ENCODE measurements at regions not wholly inside any gene's neighbourhood (a gene's known extent, or its start where the extent isn't known, plus 50 kb on each side); places are given as distances from the start of the nearest gene placed in this dataset.

DNA sequence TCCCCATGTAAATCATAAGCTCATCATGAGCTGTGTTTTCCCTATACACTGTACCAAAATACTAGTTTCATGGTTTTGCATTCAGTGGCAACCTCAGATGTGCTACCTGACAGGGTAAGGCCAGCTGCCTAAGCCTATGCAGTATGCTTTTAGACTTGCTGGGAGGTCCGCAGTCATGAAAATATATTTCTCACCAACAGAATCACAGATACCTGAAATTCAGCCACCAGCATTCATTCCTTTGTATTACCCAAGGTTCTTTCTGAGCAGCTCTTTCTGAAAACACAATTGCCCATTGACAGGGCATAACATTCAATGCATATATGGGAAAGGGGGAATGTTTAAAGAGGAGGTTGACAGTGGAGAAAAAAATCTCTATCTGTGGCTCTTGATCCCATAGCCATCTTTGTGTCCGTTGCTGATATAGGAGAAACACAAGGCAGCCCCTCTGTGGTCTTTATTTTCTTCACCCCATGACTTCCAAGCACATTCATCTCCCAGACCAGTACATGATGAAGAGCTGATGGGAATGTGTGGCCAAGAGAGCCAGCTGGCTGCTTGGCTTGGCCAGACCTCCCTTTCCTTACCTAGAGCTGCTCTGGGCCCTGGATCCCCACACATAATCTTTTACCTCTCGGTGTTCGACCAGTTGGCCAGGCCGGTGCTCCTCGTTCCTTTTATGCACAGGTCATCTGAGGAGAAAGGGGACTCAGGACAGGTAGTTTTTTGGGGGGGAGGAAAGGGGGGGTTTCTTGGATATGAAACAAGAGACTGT lies 162.9 kb downstream of the KCNA5 start:
- H3K4me1 Mint-ChIP-seq, result no peaks in the 10 kb centered on the region
- no peaks in the 10 kb centered on the region for H3K9me3 ChIP-seq (ENCODE audit: control insufficient read depth, low read length, poor library complexity, severe bottlenecking)
- H3K27me3 Mint-ChIP-seq, result peaks cover 22% of the 10 kb centered on the region
- DNase-seq (no peak), ATAC-seq (no peak)
- no peak overlapping the region for H3K4me3 Mint-ChIP-seq
- no peak overlapping the region for H3K27ac Mint-ChIP-seq
- H3K36me3 Mint-ChIP-seq (ENCODE audit: low read depth), result no peaks in the 10 kb centered on the region

DNA sequence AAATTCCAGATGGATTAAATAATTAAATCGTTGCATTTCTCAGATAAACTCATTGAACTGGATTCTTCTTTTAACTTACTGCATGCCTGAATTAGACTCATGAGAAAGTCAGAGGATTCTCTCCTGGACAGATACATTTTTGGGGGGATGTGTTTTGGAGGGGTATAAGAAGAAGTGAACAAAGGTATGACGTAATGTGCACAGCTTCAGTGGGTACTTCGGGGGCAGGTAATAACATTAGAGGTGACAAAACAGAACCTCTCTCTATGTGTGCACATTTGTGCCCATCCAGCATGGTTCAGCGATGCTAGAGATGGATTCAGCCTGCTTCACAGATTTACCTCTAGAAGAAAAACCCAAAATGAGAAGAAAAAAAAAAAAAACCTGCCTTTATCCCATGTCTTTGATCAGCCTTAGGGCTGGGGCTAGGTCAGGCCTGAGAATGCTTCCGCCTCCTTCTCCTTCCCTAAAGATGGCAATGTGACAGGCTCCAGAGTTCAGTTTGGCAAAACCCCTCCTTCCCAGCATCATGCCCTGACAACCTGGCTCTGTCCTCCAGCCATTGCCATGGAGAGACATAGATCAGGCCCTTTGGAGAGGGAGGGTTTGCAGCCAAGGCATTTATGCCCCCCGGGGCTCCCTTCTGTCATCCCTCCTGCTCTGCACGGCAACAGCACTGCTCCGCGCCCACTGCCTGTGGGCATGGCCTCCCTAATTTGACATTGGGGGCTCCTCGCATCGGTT lies 166.7 kb downstream of the KCNA5 start:
- no peak overlapping the region for H3K4me3 Mint-ChIP-seq
- ATAC-seq, result no peak
- DNase-seq, result no peak
- no peaks in the 10 kb centered on the region for H3K9me3 ChIP-seq (ENCODE audit: control insufficient read depth, low read length, poor library complexity, severe bottlenecking)
- H3K4me1 Mint-ChIP-seq, result no peaks in the 10 kb centered on the region
- no peak overlapping the region for H3K27ac Mint-ChIP-seq
- H3K27me3 Mint-ChIP-seq, result peaks cover 17% of the 10 kb centered on the region
- no peaks in the 10 kb centered on the region for H3K36me3 Mint-ChIP-seq (ENCODE audit: low read depth)

DNA sequence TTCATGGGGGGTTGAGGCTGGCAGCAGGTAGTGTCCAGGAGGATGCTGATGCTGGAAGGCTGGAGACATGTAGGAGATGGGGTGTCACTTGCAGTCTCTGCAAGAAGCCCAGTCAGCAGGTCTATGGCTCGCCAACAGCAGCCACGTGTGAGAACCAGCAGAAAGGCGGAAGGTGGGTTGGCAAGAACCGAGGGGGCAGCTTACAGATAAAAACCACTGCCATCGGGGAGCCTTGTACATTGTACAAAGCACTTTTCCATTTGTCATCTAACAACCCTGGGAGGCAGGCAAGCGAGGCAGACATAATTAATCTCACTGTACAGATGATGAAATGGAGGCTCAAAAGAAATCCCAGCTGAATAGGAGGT lies 167.2 kb downstream of the KCNA5 start:
- peaks cover 21% of the 10 kb centered on the region for H3K27me3 Mint-ChIP-seq
- no peaks in the 10 kb centered on the region for H3K9me3 ChIP-seq (ENCODE audit: control insufficient read depth, low read length, poor library complexity, severe bottlenecking)
- H3K36me3 Mint-ChIP-seq (ENCODE audit: low read depth), result no peaks in the 10 kb centered on the region
- no peaks in the 10 kb centered on the region for H3K4me1 Mint-ChIP-seq
- H3K4me3 Mint-ChIP-seq, result no peak overlapping the region
- no peak overlapping the region for H3K27ac Mint-ChIP-seq
- no peak for DNase-seq
- ATAC-seq, result no peak

DNA sequence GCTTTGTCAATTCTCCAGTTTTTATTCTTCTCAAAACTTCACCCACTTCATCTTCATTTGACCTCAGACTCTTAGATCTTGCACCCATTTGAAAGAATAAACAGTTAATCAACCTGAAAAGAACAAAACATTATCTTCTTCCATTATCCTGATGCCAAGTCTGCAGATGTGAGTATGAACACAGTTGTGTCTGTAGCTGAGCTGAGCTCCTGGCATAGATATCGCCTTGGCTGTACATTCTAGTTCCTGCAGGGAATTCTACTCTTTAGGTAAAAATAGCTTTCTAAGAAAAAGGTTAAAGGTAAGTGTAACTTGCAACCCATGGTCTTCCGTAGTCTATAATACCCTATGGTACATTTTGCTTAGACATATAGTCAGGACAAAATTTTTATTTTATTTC lies 169.7 kb downstream of the KCNA5 start:
- Mint-ChIP-seq H3K36me3 (ENCODE audit: low read depth) (no peaks in the 10 kb centered on the region), H3K27me3 (peaks cover 33% of the 10 kb centered on the region), H3K27ac (no peak overlapping the region), H3K4me1 (no peaks in the 10 kb centered on the region), H3K4me3 (no peak overlapping the region)
- no peak for DNase-seq
- ATAC-seq, result no peak
- no peaks in the 10 kb centered on the region for H3K9me3 ChIP-seq (ENCODE audit: control insufficient read depth, low read length, poor library complexity, severe bottlenecking)

DNA sequence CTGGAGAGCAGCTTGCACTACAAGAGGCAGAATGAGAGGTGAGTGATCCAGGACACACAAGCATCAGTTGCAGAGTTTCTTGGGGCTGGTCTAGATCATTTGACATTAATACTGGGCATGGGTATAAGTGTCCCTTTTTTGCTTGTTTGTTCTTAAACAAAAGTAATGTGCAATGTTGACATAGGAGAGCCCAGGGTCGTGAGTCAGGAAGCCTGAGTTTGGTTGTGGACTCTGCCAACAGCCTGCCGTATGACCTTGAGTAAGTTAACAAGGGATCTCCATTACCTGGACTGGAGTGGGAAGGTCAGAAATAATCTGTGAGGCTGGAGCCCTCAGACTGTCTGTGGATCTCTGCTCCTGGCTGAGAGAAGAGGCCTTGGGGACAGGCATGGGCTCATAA lies 170.3 kb downstream of the KCNA5 start:
- no peaks in the 10 kb centered on the region for H3K9me3 ChIP-seq (ENCODE audit: control insufficient read depth, low read length, poor library complexity, severe bottlenecking)
- Mint-ChIP-seq H3K36me3 (ENCODE audit: low read depth) (no peaks in the 10 kb centered on the region), H3K4me1 (no peaks in the 10 kb centered on the region), H3K4me3 (no peak overlapping the region), H3K27ac (no peak overlapping the region), H3K27me3 (peaks cover 33% of the 10 kb centered on the region)
- DNase-seq (no peak), ATAC-seq (no peak)

DNA sequence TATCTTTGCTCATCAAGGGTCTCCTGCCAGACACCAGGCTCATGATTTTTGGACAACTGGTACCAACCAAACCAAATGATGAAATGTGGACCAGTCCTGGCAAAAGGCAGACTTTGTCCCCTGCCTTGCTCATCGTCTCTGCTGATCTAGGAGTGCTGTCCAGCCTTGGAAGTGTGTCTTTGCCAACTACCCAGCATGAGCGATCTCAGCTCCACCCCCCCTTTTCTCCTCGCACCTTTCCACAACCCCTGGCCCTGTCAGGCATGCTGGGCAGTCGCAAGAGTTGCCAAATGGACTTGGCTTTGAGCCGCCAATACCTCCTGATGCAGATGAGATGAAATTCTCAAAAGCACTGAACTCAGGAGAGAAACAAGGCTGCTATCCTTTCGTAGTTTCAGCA lies 174.3 kb downstream of the KCNA5 start:
- Mint-ChIP-seq H3K4me3 (no peak overlapping the region), H3K27ac (no peak overlapping the region), H3K36me3 (ENCODE audit: low read depth) (no peaks in the 10 kb centered on the region), H3K27me3 (peaks cover 28% of the 10 kb centered on the region), H3K4me1 (no peaks in the 10 kb centered on the region)
- H3K9me3 ChIP-seq (ENCODE audit: control insufficient read depth, low read length, poor library complexity, severe bottlenecking), result no peaks in the 10 kb centered on the region
- ATAC-seq, result no peak
- no peak for DNase-seq

DNA sequence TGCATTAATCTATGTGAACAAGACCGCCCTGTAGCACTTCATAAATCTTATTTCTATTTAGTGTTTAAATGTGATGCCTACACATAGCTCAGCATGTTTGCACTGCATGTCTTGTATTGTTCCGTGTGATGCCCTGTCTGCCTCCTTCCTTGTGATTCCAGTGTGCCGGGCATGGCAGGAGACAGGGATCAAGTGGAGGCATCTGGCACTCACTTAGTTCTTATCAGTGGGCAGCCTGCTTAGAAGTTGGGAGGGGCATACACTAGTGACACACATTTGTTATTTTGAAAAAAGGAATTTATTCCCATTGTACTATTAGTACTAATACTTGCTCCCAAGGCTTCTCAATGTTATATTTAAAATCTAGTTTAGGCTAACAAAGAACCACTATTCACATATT lies 176.4 kb downstream of the KCNA5 start:
- no peak overlapping the region for H3K27ac Mint-ChIP-seq
- H3K9me3 ChIP-seq (ENCODE audit: control insufficient read depth, low read length, poor library complexity, severe bottlenecking), result no peaks in the 10 kb centered on the region
- ATAC-seq (no peak), DNase-seq (no peak)
- no peak overlapping the region for H3K4me3 Mint-ChIP-seq
- no peaks in the 10 kb centered on the region for H3K36me3 Mint-ChIP-seq (ENCODE audit: low read depth)
- H3K4me1 Mint-ChIP-seq, result no peaks in the 10 kb centered on the region
- peaks cover 27% of the 10 kb centered on the region for H3K27me3 Mint-ChIP-seq

DNA sequence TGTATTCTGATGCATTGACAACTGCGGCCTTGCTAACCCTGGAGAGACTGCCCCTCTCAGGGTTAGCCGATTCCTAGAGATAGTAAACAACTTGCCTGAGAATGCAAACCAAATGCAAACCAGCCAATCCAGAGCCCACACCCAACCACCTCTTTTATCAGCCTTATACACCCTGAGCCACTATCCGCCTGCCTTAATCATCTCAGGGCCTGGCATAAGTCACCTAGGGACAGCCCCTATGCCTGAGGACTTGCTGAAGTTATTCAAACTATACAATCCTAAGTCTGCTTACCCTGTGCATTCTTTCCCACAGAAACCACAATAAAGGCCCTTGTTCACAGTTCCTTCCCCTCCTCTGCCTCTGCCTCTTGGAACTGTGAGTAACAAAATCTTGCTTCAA lies 177.2 kb downstream of the KCNA5 start:
- Mint-ChIP-seq H3K4me3 (no peak overlapping the region), H3K36me3 (ENCODE audit: low read depth) (no peaks in the 10 kb centered on the region), H3K4me1 (no peaks in the 10 kb centered on the region), H3K27me3 (peaks cover 21% of the 10 kb centered on the region), H3K27ac (no peak overlapping the region)
- H3K9me3 ChIP-seq (ENCODE audit: control insufficient read depth, low read length, poor library complexity, severe bottlenecking), result no peaks in the 10 kb centered on the region
- ATAC-seq, result peak; percentile 44
- no peak for DNase-seq

DNA sequence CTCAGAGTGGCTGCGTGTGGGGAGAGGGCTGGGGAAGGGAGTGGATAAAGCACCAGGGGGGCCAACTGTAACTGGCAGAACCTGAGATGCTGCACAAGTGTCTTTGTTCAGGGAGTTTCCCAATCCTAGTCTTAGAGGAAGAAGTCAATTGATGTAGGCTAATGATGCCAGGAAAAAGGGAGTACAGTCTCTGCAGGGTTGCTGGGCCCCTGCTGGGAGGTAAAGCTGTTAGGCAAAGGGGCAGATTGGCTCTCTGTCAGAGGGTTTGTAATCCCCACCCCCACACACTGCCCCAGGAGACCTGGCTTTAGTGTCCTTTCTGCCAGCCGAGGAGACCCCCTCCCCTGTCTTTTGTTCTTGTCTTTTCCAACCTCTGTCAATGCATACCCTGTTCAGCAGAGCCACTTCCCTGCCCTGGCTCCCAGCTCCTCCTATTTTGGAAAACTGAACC lies 178.4 kb downstream of the KCNA5 start:
- no peak overlapping the region for H3K27ac Mint-ChIP-seq
- H3K27me3 Mint-ChIP-seq, result peaks cover 14% of the 10 kb centered on the region
- no peak overlapping the region for H3K4me3 Mint-ChIP-seq
- no peaks in the 10 kb centered on the region for H3K36me3 Mint-ChIP-seq (ENCODE audit: low read depth)
- H3K4me1 Mint-ChIP-seq, result no peaks in the 10 kb centered on the region
- DNase-seq, result no peak
- no peak for ATAC-seq
- H3K9me3 ChIP-seq (ENCODE audit: control insufficient read depth, low read length, poor library complexity, severe bottlenecking), result no peaks in the 10 kb centered on the region

DNA sequence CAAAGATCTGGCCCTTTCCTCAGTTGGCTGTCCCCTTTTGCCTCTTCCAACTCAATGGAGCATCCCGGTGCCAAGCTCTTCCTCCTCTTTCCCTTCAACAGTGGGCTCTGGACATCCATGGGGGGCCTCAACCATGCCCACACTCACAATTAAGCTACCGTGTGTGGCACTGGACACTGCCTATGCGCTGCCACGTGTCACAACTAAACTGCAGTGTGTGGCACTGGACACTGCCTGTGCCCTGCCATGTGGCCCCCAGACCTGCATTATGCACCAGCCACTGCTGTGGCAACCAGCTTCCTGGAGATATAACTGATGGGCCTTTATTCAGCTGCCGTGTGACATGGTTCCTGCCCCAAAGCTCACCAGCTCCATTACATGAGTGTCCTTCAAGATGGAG lies 179.1 kb downstream of the KCNA5 start:
- Mint-ChIP-seq H3K36me3 (ENCODE audit: low read depth) (no peaks in the 10 kb centered on the region), H3K4me1 (no peaks in the 10 kb centered on the region), H3K27ac (no peak overlapping the region), H3K27me3 (peaks cover 14% of the 10 kb centered on the region), H3K4me3 (no peak overlapping the region)
- H3K9me3 ChIP-seq (ENCODE audit: control insufficient read depth, low read length, poor library complexity, severe bottlenecking), result no peaks in the 10 kb centered on the region
- ATAC-seq, result no peak
- DNase-seq, result no peak

DNA sequence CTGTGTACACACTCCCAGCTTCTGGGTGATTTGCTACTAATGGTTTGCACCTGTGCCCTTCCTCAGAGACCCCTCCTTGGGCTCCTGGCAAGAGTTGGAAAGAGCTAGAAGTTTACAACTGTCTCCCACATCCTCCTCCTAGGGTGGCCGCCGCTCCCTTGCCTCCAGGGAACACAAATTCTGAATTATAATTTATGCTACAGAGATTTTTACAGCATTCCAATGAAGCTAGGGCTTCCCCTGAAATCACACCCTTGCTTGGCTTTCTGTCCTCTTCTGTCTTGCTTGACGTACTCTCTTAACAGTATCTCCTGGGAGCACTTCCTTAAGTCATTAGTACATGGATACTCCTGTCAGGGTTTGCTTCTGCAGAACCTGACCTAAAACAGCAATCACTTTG lies 180.2 kb downstream of the KCNA5 start:
- H3K27me3 Mint-ChIP-seq, result peaks cover 8% of the 10 kb centered on the region
- H3K27ac Mint-ChIP-seq, result no peak overlapping the region
- H3K4me1 Mint-ChIP-seq, result no peaks in the 10 kb centered on the region
- H3K36me3 Mint-ChIP-seq (ENCODE audit: low read depth), result no peaks in the 10 kb centered on the region
- no peak overlapping the region for H3K4me3 Mint-ChIP-seq
- DNase-seq (no peak), ATAC-seq (no peak)
- H3K9me3 ChIP-seq (ENCODE audit: control insufficient read depth, low read length, poor library complexity, severe bottlenecking), result no peaks in the 10 kb centered on the region

DNA sequence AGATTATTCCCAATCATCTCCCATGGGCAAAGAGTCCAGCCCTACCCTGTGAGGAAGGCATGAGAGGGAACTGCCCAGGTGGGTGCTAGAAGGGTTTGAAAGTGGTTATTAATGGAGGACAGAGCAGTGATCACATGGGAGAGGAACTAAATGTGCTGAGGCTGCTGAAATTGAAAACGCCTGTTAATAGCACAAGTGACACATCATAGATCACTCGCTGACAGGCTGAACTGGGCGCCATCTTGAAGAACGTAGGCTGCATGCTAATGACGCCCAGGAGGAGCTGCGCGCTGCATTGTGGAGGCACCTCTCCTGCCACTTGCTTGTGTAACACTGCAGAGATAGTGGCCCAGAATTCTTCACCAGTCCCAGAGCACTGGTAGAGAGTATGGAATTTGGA lies 182.9 kb downstream of the KCNA5 start:
- no peak for DNase-seq
- H3K36me3 Mint-ChIP-seq (ENCODE audit: low read depth), result no peaks in the 10 kb centered on the region
- H3K9me3 ChIP-seq (ENCODE audit: control insufficient read depth, low read length, poor library complexity, severe bottlenecking), result no peaks in the 10 kb centered on the region
- H3K4me1 Mint-ChIP-seq, result no peaks in the 10 kb centered on the region
- H3K27me3 Mint-ChIP-seq, result peaks cover 8% of the 10 kb centered on the region
- H3K4me3 Mint-ChIP-seq, result no peak overlapping the region
- H3K27ac Mint-ChIP-seq, result no peak overlapping the region
- ATAC-seq, result no peak

DNA sequence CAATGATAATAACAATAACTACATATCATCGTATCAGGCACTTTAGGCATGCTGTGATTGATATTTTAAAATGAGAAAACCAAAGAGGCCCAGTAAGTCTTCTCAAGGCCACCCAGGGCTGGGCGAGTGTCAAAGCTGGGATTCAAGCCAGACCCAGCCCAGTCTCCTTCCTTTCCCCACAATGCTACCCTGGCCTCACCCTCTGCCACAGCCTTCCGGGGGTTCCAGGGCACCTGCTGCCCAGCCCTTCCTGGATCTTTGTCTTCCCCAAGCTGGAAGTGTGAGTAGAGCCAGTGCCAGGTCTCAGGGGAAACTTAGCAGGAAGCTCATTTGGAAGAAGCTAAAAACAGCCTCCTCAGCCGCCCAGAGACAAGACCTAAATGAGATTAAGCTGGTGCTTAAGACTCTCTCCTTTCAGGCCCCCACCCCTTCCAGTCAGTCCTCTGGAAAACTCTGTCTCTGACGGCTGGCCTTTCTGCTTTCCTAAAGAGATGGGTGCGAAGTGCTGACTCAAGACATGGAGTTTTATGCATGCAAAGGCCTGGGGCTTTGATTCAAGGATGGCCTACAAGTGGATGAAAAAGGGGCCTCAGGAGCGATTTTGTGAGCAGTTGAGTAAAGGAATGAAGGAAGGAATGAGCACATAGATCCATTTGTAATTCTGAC lies 184.2 kb downstream of the KCNA5 start:
- Mint-ChIP-seq H3K27me3 (peaks cover 1% of the 10 kb centered on the region), H3K36me3 (ENCODE audit: low read depth) (no peaks in the 10 kb centered on the region), H3K4me3 (no peak overlapping the region), H3K4me1 (no peaks in the 10 kb centered on the region), H3K27ac (no peak overlapping the region)
- no peaks in the 10 kb centered on the region for H3K9me3 ChIP-seq (ENCODE audit: control insufficient read depth, low read length, poor library complexity, severe bottlenecking)
- ATAC-seq, result no peak
- DNase-seq, result no peak
